HG03196 (cell line): ENCODE measurements at regions not wholly inside any gene's neighbourhood (a gene's known extent, or its start where the extent isn't known, plus 50 kb on each side); places are given as distances from the start of the nearest gene placed in this dataset.
"Not testable (repeated sequence)": the region's sequence is repeated elsewhere in the genome, so short reads cannot be mapped to it uniquely, and the experiment has no call there.

ENCODE experiments used
- ATAC-seq: cut with Tn5 transposase; IDR thresholded peaks from one replicate; pipeline ENCODE4 v1.9.1; 2021; ENCODE audit not compliant: unreplicated experiment

DNA sequence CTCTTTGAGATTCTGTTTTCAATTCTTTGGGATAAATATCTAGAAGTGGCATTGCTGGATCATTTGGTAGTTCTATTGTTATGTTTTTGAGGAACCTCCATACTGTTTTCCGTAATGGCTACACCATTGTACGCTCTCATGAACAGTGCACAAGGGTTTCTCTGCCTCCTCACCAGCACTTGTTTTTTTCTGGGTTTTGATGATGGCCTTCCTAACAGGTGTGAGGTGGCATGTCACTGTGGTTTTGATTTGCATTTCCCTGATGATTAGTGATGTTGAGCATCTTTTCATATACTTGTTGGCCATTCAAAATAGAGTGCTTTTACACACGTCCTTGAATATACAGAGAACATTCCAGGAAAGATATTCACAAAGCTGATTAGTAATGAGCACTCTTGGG lies 86.8 kb upstream of the ADORA2B start:
- ATAC-seq: not testable (repeated sequence)

DNA sequence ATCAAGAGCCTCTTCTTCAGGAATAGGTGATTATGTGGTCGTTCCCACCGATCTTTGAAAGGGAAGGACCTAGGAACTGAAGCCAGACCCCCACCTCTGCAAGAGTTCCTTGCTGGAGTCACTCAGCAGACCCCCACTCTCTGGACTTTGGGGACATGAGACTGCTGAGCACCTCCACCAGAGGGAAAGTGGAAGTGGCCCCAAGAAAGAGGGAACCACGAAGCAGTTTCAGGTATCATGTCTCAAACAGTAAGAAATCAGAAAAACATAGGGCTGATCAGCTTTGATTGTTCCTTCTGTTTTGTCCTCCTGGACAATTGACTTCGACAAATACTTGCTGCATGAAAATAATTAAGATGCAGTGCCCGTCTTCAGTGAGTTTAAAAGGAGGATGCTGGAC lies 84.2 kb upstream of the ADORA2B start:
- ATAC-seq: not testable (repeated sequence)

DNA sequence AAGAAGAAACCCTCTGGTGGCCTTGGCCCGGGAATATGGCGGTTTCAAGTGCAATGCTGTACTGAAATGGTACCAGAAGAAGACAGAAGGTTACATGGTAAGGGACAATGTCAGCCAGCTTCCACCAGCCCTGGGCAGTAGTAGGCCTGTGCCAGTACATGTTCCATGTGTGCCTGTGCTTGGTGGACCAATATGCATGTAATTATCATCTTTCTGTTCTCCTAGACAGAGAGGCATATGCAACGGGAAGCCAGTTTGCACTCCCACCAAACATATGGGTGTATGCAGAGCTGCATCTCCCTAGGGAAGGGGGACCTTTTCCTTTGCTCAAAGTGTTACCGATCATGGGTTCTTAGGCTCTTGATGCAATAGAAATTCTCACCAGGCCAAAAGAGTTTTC lies 80.9 kb upstream of the ADORA2B start:
- not testable (repeated sequence) for ATAC-seq

DNA sequence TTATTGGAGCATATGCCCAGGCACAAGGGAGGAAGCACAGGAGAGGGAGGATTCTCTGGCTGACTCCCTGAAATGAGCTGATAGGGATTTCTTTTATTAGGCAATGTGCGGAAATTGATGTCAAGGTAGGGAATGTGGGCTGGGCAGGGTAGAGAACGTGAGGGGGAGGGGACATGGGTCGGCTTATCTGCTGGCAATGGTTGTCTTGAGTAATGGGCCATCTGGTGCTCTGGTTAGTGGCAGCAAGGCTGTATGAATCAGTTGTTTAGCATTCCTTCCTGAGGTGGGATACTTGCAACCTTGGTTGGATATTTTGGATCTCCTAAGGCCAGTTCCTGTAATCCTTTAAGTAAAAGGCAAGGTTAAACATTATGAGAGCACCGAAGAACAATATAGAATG lies 80.5 kb upstream of the ADORA2B start:
- ATAC-seq: not testable (repeated sequence)

DNA sequence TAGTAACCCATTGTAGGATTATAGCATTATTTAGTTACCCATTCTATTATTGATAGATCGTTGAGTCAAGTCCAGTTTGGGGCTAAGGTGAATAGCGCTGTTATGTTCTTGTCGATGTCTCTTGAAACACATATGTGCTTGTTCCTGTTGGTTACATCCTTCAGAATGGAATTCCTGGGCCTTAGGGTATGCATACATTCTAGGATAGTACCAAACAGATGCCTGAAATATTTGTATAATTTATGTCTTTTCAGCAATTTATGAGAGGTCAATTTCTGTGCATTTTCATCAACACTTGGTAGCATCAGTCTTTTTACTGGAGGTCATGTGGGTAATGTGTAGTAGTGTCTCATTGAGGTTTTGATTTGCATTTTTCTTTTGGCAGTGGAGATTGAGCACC lies 78.9 kb upstream of the ADORA2B start:
- not testable (repeated sequence) for ATAC-seq

DNA sequence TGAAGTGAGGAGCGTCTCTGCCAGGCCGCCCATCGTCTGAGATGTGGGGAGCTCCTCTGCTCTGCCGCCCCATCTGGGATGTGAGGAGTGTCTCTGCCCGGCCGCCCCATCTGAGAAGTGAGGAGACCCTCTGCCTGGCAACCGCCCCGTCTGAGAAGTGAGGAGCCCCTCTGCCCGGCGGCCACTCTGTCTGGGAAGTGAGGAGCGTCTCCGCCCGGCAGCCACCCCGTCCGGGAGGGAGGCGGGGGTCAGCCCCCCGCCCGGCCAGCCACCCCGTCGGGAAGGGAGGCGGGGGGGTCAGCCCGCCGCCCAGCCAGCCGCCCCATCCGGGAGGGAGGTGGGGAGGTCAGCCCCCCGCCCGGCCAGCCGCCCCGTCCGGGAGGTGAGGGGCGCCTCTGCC lies 77.6 kb upstream of the ADORA2B start:
- not testable (repeated sequence) for ATAC-seq

DNA sequence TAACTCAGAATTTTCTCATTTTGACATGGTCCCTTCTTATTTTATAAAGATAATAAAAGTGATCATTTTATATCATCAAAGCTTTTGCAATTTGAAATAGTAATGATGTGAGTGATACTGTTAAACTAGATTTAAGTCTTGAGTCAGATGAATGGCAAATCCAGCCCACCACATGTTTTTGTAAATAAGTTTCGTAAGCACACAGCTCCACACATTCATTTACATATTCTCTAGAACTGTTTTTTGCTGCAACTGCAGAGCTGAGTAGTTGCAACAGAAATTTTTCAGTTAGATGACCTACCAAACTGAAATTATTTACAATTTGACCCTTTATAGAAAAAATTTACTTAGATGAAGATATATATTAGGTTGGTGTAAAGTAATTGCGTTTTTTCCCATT lies 75.1 kb upstream of the ADORA2B start:
- not testable (repeated sequence) for ATAC-seq

DNA sequence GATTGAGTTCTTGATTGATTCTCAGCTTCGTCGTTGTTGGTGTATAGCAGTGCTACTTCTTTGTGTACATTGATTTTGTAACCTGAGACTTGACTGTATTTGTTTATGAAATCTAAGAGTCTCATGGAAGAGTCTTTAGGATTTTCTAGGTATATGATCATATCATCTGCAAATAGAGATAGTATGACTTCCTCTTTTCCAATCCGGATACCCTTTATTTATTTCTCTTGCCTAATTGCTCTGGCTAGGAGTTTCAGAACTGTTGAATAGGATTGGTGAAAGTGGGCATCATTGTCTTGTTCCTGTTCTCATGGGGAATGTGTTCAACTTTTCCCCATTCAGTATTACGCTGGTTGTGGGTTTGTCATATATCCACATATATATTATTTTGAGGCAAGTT lies 72.3 kb upstream of the ADORA2B start:
- not testable (repeated sequence) for ATAC-seq

DNA sequence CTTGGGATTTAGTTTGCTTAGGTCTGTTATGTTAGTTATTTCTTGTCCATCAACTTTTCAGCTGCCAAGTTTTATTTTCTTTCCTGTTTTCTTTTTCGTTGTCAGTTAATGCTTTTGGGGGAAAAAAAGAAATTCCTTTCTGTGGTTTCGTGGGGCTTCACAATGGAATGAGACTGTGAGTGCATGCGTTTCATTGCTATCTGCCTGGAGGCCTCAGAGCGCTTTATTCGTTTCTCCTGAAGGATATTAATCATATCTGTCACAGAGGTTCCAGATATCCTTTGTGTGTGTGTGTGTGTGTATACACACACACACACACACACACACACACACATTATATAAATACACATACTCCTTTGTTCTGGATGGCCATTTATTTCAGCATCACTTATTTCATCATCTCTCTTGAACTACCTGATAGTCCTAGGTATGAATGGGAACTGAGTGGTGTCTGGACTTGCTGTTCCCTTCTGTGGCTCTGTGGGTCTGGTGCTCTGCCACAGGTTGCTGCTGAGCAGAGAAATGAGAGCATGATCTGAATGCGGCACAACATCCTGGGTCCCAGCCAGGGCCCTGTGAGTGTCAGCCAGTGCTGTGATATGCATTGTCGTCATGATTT lies 66.9 kb upstream of the ADORA2B start:
- ATAC-seq: not testable (repeated sequence)

DNA sequence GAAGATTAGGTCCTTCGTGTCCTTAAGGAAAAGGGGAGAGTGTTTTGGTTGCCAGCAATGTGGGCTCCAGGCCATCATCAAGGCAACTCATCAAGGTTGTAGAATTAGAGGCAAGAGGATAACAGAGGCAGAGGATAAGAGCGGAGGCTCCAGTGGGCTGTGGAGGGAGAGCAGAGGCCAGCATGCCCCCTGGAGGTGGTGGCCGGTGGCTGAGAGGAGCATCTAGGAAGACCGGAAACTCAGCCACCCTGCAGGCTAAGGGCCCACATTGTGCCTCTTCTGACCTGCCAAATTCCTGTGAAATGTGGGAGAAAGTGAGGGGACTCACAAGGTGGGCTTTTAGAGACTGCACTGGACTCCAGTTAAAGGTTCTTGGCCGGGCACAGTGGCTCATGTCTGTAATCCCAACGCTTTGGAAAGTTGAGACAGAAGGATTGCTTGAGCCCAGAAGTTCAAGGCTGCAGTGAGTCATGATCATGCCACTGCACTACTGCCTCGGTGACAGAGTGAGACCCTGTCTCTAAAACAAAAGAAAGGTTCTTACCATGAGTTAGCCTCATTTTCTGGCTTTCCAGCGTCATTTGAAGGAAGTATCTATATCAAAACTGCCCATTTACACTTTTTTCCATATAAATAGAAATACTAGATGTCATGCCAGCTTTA lies 62.7 kb upstream of the ADORA2B start:
- no peak for ATAC-seq

DNA sequence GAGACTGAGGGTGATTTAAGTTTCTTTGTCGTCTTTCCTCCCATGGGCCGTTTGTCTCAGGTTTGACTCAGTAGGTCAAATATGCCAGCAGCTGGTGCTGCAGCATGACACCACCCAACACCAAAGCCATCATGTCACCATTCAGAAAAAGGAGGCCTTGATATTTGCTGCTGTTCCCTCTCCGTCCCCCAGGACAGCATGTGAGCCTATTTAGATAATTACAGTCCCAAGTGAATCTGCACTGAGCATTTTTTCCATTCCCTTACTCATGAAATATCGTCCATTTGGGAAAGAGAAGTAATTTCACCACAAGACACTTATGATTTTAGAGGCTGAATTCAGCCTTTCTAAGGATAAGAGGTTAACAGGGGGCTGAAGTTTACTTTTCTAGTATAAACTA lies 62.2 kb upstream of the ADORA2B start:
- ATAC-seq: no peak

DNA sequence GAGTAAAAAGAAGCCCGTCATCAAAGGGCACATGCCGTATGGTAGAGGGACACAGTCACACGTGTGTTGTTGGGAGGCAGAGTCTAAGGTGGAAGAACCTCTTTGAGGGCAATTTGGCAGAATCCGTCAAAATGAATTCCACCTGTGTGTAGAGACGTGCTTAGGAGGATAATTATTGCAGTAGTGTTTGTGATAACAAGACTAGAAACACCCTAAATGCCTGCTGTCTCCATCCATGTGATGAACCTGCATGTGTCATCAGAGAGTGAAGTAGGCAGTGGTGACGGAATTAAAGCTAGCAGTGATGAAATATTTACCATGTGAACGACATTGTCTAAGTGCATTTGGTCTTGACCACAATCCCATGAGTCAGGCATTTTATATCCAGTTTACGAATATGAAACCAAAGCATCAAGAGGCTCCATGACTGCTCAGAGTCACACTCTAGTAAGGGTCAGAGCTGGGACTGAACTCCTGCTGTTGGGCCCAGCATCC lies 61.3 kb upstream of the ADORA2B start:
- ATAC-seq: no peak

DNA sequence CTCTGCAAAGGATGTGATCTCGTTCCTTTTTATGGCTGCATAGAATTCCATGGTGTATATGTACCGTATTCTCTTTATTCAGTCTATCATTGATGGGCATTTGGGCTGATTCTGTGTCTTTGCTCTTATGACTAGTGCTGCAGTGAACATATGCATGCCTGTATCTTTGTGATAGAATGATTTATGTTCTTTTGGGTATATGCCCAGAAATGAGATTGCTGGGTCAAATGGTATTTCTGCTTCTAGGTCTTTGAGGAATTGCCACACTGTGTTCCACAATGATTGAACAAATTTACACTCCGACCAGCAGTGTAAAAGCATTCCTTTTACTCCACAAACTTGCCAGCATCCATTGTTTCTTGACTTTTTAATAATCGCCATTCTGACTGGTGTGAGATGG lies 60.2 kb upstream of the ADORA2B start:
- no peak for ATAC-seq

DNA sequence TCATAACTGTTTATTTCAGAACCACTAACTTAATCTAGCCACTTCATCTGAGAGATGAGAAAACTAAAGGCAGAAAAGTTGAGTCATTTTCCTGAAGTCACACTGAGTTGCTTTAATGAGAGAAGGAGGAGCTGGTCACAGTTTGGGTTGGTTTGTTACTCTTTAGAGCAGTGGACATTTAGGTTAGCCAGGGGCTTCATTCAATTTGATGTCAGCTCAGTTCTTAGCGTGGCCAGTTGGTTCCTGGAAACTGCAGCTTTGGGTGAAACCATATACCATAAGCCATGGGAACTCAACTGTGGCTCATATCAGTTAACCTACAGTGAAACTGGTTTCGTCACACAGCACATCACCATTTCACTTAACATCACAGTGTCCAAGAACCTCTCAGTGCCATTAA lies 59.2 kb upstream of the ADORA2B start:
- ATAC-seq: no peak

DNA sequence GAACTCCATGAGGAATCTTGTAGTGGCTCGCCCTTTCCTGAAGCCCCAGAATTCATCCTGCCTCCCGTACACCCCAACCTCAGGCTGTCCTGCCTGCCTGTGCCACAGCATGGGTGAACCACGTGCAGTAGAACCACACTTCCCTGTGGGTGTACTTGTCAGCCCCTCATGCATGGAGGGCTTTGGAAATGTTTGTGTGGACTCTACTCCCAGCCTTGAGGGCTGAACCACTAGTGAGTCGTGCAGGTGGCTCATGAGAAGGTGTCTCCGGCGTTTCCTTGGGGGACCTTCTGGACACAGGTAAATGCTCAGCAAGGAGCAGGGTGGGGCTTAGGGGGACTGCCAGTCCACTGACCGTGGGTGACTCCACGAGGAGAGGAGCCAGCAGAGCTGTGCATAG lies 58.7 kb upstream of the ADORA2B start:
- no peak for ATAC-seq

DNA sequence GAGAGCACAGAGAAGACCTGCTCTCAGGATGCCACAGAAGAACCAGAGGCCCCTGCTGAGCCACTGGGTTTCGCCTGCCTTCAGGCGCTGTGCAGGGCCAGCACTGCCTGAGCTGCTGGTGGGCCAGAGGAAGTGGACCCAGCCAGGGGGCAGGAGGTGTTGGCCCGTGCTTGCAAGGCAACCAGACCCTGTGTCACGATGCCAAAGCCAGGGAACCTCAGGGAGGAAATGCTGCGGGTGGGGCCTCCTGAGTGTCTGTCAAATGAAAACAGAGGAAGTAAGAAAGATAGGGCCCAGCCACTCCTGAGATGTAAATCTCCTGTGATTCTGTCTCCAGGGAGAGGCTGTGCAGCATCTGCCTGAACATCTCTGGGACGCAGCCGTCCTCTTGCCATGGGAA lies 58.1 kb upstream of the ADORA2B start:
- no peak for ATAC-seq

DNA sequence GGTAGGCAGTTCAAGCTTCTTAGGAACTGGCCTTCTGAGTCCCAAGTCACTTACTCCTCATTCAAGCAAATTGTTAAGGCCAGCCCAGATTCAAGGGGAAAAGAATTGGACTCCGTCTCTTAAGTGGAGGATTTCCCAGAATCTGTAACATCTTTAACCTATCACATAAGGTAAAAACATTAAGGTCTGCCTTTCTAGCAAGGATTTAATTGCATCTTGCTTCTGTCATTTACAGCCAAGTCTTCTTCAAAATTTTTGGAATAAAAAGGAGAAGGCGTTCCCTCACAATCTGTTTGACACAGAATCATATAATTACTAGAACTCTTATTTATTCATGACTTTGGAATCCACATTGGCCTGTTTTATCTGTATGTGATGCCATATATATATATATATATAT lies 56.5 kb upstream of the ADORA2B start:
- no peak for ATAC-seq

DNA sequence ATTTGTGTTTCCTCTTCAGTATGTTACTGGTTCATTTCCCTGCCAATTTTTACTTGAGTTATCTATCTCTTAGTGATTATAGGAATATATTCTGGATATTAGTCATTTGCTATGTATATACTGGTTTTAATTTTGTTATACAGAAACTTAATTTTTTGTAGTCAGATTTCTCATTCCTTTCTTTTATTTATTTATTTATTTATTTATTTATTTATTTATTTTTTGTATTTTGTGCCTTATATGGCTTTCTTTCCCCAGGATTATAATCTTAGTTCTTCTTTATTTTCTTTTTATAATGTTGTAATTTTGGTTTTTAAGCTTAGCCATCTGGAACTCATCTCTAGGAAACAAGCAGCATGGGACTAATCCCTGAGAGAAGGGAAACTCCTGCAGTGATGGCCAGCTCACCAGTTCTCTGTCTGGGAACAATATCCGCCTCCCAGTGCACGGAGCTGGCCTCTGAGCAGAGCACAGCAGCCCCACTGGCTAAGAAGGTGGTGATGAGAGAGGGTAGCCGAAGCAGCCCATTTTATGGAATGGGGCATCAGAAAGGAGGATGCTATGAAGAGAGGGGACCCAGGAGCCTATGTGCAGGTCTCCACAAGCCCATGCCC lies 54.5 kb upstream of the ADORA2B start:
- ATAC-seq: no peak

DNA sequence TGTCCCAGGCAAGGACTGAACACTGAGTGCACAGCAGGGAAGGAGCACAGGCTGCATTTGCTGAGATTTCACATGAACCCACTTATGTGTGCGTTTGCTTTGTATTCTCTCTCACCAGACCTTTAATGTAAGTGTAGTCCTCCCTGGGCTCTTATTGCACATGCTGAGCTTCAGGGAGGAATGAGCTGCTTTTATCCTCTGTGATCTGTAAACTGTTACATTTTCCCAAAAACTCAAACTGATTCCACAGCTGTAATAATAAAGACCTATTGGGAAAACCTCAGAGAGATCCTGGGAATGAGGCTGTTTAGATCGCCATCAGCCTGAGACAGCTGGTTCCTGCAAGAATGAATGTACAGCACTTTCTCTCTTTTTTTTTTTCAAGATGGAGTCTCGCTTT lies 53.6 kb upstream of the ADORA2B start:
- no peak for ATAC-seq

DNA sequence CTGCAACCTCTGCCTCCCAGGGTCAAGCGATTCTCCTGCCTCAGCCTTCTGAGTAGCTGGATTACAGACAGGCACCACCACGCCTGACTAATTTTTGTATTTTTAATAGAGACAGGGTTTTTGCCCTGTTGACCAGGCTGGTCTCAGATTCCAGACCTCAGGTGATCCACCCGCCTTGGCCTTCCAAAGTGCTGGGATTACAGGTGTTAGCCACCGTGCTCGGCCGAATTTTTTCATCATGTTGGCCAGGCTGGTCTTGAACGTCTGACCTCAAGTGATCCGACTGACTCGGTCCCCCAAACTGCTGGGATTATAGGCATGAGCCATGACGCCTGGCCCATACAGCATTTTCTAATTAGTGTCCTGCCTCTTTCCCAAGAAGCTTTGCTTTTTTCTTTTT lies 52.7 kb upstream of the ADORA2B start:
- no peak for ATAC-seq

DNA sequence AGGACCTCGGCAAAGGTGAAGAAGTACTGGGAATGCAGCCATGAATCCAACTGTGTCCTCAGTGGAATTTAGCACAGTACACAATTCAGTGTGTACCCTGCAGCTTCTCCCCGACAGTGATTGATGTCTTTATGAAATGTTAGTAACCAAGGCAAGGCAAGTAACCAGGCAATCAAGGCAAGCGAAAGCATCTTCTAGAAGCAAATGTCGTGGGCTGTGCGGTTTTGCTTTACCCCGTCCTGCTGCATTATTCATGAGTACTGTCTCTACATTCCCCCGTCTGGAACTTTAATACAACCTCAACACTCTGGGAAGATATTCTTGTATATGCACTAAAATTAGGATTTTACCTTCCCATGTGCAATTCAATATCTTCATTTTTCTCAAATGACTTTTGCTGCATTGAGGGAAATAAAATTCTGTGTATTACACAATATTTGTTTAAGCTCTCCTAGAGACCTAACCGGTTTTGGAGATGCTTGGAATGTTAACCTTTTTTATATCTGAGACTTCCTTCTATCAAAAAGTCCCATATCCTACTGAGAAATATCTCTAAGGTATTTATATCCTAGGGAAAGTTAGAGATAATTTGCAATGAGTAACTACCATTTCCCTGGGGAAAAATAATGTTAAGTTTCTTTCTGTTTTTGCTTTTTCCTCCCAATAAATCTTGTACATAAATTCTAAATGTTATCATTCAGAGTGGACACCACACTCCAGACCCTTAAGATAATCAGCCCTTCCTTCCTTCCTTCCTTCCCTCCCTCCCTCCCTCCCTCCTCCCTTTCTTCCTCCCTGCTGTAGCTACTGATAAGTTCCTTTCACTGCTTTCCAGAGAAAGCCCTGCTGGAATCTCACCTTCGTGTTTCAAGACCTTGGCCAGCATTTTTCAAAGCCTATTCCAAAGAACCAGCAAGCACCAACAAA lies 51.9 kb upstream of the ADORA2B start:
- ATAC-seq: no peak
